Fibroblast of the aortic adventitia (primary cell): ENCODE measurements at regions not wholly inside any gene's neighbourhood (a gene's known extent, or its start where the extent isn't known, plus 50 kb on each side); places are given as distances from the start of the nearest gene placed in this dataset.

Source experiments
- DNase-seq: peaks from one replicate; pipeline ENCODE4 v3.0.0-alpha.2; 2010; ENCODE audit warnings: low read depth
- H3K4me3 ChIP-seq: 2 replicates; pipeline ENCODE4 v1.5.1; 2011; ENCODE audit warnings: low read depth, mild to moderate bottlenecking, control low read depth, low read length, moderate library complexity
- CTCF ChIP-seq: IDR thresholded peaks from 2 replicates; pipeline ENCODE4 v1.5.1; 2011; ENCODE audit warnings: mild to moderate bottlenecking, low read length, control low read depth, inconsistent platforms; ENCODE audit not compliant: insufficient read depth

GRCh38 chr12:123059500-123059899, 79.0 kb downstream of the ARL6IP4 start:
- no peak overlapping the region for H3K4me3 ChIP-seq
- DNase-seq = no peak
- no peak for TF ChIP-seq CTCF

- DNase-seq = no peak
- no peak for TF ChIP-seq CTCF
Observed at GRCh38 chr12:123058980-123059379, 78.5 kb downstream of the ARL6IP4 start.

GRCh38 chr12:123058481-123058880, 78.0 kb downstream of the ARL6IP4 start:
- H3K4me3 ChIP-seq = no peak overlapping the region
- no peak for TF ChIP-seq CTCF
- DNase-seq = no peak

More at GRCh38 chr12:123058980-123059379, 78.5 kb downstream of the ARL6IP4 start:
- H3K4me3 ChIP-seq = no peak overlapping the region

- H3K4me3 ChIP-seq = no peak overlapping the region
- no peak for TF ChIP-seq CTCF
- no peak for DNase-seq
Observed at GRCh38 chr12:123057513-123058265, 77.2 kb downstream of the ARL6IP4 start.

- no peak for TF ChIP-seq CTCF
- no peak for DNase-seq
- H3K4me3 ChIP-seq = no peak overlapping the region
Observed at GRCh38 chr12:123056709-123057108, 76.2 kb downstream of the ARL6IP4 start.

- H3K4me3 ChIP-seq = no peak overlapping the region
- TF ChIP-seq CTCF = no peak
- DNase-seq = no peak
Observed at GRCh38 chr12:123056053-123056452, 75.6 kb downstream of the ARL6IP4 start.
